Endothelial cell of umbilical vein (primary cell): ENCODE measurements at regions not wholly inside any gene's neighbourhood (a gene's known extent, or its start where the extent isn't known, plus 50 kb on each side); places are given as distances from the start of the nearest gene placed in this dataset.

Source experiments
- BruUV-seq: library from RNA; stranded (reverse); fragments of 400-500 nt; replicated peaks from 2 replicates; lab custom pipeline; 2021; lab: Mats Ljungman, UMichigan
- CTCF ChIA-PET: fragments of 300-600, 350-600 bp; sonication (Branson Sonifier 250); formaldehyde crosslinking; loops from one replicate; lab custom pipeline; 2021; ENCODE audit warnings: antibody characterized with exemption, inconsistent platforms; lab: Charles Lee
- POLR2A ChIA-PET: fragments of 300-600, 350-600 bp; sonication (Branson Sonifier 250); formaldehyde crosslinking; loops from one replicate; lab custom pipeline; 2021; ENCODE audit warnings: antibody characterized with exemption, inconsistent platforms; lab: Charles Lee
- DNase-seq: peaks from one replicate; pipeline ENCODE4 v3.0.0-alpha.2; 2011; ENCODE audit warnings: low read depth, low spot score
- FAIRE-seq: peaks from 2 replicates; lab custom pipeline; 2011; peaks lifted over from hg19 to GRCh38; lab: Jason Lieb, UNC
- H2AFZ ChIP-seq: 2 replicates; pipeline ENCODE4 v1.6.0; 2012; ENCODE audit warnings: low read depth, low read length, control low read depth, inconsistent platforms
- H3K27ac ChIP-seq: 2 replicates; pipeline ENCODE4 v1.5.1; 2011; ENCODE audit warnings: low read depth, mild to moderate bottlenecking, control low read depth, low read length, moderate library complexity; ENCODE audit not compliant: insufficient read depth
- H3K27me3 ChIP-seq, 2 experiments: 2 replicates each; pipeline versions ENCODE4 v1.6.0 to v1.6.1; 2011; ENCODE audit warnings: low read length in 2 of 2, mixed read lengths in 1 of 2; ENCODE audit not compliant: control insufficient read depth in 2 of 2, insufficient read depth in 2 of 2
- H3K36me3 ChIP-seq, 2 experiments: 2 replicates in 1 of 2; 3 replicates in 1 of 2; pipeline ENCODE4 v1.5.1; 2011; ENCODE audit warnings: low read length in 2 of 2, mild to moderate bottlenecking in 1 of 2, moderate library complexity in 1 of 2; ENCODE audit not compliant: control insufficient read depth in 2 of 2, insufficient read depth in 2 of 2; ENCODE audit errors: extremely low read depth in 1 of 2
- H3K4me1 ChIP-seq: 3 replicates; pipeline ENCODE4 v1.5.1; 2011; ENCODE audit warnings: mild to moderate bottlenecking, low read length; ENCODE audit not compliant: control insufficient read depth, insufficient read depth; ENCODE audit errors: extremely low read depth
- H3K4me2 ChIP-seq: 2 replicates; pipeline ENCODE4 v1.6.1; 2011; ENCODE audit warnings: low read length, control low read depth, mixed read lengths; ENCODE audit not compliant: insufficient read depth
- H3K4me3 ChIP-seq, 3 experiments: fragments of 200-600 bp in 1 of 3; sonication (generic), shearing (Covaris generic) in 1 of 3; replicated peaks in 1 of 3; 2 replicates each; pipeline ENCODE4 v1.5.1; 2011 to 2016; ENCODE audit warnings: control low read depth in 3 of 3, low read length in 3 of 3, mild to moderate bottlenecking in 2 of 3, inconsistent platforms in 1 of 3, low read depth in 1 of 3, moderate library complexity in 1 of 3; ENCODE audit not compliant: insufficient read depth in 1 of 3
- H3K79me2 ChIP-seq: 2 replicates; pipeline ENCODE4 v1.6.0; 2012; ENCODE audit warnings: low read length, inconsistent platforms; ENCODE audit not compliant: control insufficient read depth, insufficient read depth
- H3K9ac ChIP-seq: replicated peaks from 2 replicates; pipeline ENCODE3; 2011; ENCODE audit warnings: low read length, control low read depth; ENCODE audit not compliant: insufficient read depth; ENCODE audit errors: extremely low read depth
- H3K9me1 ChIP-seq: replicated peaks from 3 replicates; pipeline ENCODE4 v1.6.0; 2011; ENCODE audit warnings: mild to moderate bottlenecking, low read length; ENCODE audit not compliant: control insufficient read depth, insufficient read depth; ENCODE audit errors: extremely low read depth
- H3K9me3 ChIP-seq: replicated peaks from 2 replicates; pipeline ENCODE4 v1.5.1; 2012; ENCODE audit warnings: low read length, inconsistent platforms; ENCODE audit not compliant: control insufficient read depth, insufficient read depth
- H4K20me1 ChIP-seq: replicated peaks from 2 replicates; pipeline ENCODE3; 2011; ENCODE audit warnings: mild to moderate bottlenecking, low read length; ENCODE audit not compliant: control insufficient read depth, insufficient read depth; ENCODE audit errors: extremely low read depth
- CTCF ChIP-seq, 2 donors: IDR thresholded peaks; 1 replicate in 1 of 2; 2 replicates in 1 of 2; pipeline ENCODE4 v1.5.1; 2011; ENCODE audit warnings: low read length in 2 of 2, mild to moderate bottlenecking in 2 of 2, moderate library complexity in 2 of 2, control low read depth in 1 of 2, inconsistent platforms in 1 of 2, low read depth in 1 of 2; ENCODE audit not compliant: insufficient read depth in 1 of 2; ENCODE audit errors: extremely low read depth in 1 of 2
- EZH2 ChIP-seq: IDR thresholded peaks from 2 replicates; pipeline ENCODE4 v1.6.1; 2012; ENCODE audit warnings: borderline replicate concordance, low read depth, mild to moderate bottlenecking, moderate library complexity, low read length, inconsistent platforms; ENCODE audit not compliant: severe bottlenecking
- FOS ChIP-seq: IDR thresholded peaks from 2 replicates; pipeline ENCODE4 v1.6.1; 2011; ENCODE audit warnings: mild to moderate bottlenecking, low read length, moderate library complexity, borderline replicate concordance; ENCODE audit not compliant: insufficient read depth
- GATA2 ChIP-seq: IDR thresholded peaks from 2 replicates; pipeline ENCODE4 v1.7.0; 2011; ENCODE audit warnings: low read depth, mild to moderate bottlenecking, moderate library complexity, mixed read lengths, low read length; ENCODE audit not compliant: insufficient read length, insufficient read depth
- JUN ChIP-seq: IDR thresholded peaks from 2 replicates; pipeline ENCODE4 v1.6.1; 2011; ENCODE audit warnings: borderline replicate concordance, low read depth; ENCODE audit not compliant: insufficient read length, insufficient read depth
- MAX ChIP-seq: IDR thresholded peaks from 2 replicates; pipeline ENCODE4 v1.6.1; 2011; ENCODE audit not compliant: insufficient read depth, insufficient read length
- MYC ChIP-seq: IDR thresholded peaks from one replicate; pipeline ENCODE4 v1.6.1; 2011; ENCODE audit warnings: mild to moderate bottlenecking, low read depth, low read length
- POLR2A ChIP-seq: IDR thresholded peaks from 2 replicates; pipeline ENCODE4 v1.6.1; 2012; ENCODE audit warnings: low read depth, mild to moderate bottlenecking, control low read depth, low read length
- POLR2AphosphoS5 ChIP-seq: IDR thresholded peaks from 2 replicates; pipeline ENCODE4 v1.6.1; 2012; ENCODE audit warnings: low read depth, mild to moderate bottlenecking, control low read depth, low read length, moderate library complexity; ENCODE audit not compliant: insufficient read depth
- dilution Hi-C: fragments of 300-500 bp; cut with MboI; formaldehyde crosslinking; loops from one replicate; pipeline ENCODE4 v1.15.0; 2019; ENCODE audit warnings: low sequenced_read_pairs; ENCODE audit not compliant: extremely low pct_ligation_motif_present
- intact Hi-C: fragments of 100-400 bp; cut with micrococcal nuclease; formaldehyde crosslinking; loops from one replicate; pipeline ENCODE4 v1.10.0; 2022

DNA sequence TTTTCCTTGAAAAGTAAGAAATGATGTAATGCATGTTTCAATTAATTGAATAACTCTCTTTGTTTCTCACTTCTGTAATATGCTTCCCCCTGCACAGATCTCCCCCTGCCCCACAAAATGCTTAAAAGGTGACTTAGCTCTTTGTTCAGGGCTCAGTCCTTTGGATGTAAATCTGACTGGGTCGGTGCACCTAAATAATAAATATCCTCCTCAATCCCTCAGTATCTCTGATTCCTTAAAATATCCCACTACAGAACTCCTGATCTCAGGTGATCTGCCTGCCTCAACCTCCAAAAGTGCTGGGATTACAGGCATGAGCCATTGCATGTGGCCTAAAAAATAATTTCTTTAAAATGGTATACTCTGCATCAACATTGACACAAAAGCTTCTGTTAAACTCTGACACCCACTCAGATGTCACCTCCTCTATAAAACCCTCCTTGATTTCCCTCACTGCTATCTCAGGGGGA is 107.0 kb downstream of the ZNF429 start:
- POLR2A ChIA-PET = no interaction called here

DNA sequence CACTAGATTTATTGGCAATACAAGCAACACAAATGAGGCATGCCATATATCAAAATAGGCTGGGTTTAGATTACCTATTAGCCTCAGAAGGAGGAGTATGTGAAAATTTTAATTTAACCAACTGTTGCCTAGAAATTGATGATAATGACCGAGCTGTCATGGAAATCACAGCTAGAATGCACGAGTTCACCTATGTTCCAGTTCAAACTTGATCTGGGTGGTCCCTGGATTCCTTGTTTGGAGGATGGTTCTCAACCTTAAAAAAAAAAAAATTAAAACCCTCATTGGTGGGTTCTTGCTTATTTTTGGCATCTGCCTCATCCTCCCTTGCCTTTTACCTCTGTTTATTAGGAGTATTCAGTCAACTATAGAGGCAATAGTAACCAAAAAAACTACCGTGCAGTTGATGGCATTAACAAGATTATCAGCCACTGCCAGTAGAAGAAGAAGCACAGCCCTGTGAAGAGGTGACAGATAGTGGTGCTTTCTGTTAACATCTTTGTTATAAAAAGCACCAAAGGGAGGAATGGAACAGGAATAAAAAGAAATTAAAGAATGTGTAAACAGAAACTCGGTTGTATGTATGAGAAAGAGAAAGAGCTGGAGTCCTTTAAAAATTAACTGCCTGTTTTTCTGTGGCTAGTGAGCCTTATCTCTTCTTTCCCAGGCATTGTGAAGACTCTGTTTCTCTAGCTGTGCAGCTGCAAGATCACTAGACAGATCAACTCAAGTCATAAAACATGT is 106.4 kb downstream of the ZNF429 start:
- H3K9me3 ChIP-seq = peaks cover 3% of the 10 kb centered on the region
- H3K27ac ChIP-seq = no peak overlapping the region
- no peak overlapping the region for H3K9ac ChIP-seq
- H3K4me2 ChIP-seq = no peak overlapping the region
- dilution Hi-C loops (no loop called here), intact Hi-C loops (no loop called here)
- no peak for FAIRE-seq
- TF ChIP-seq POLR2AphosphoS5 = no peak
- TF ChIP-seq GATA2 = no peak
- TF ChIP-seq MAX = no peak
- TF ChIP-seq FOS = no peak
- TF ChIP-seq JUN = no peak
- no peak for TF ChIP-seq POLR2A
- TF ChIP-seq MYC = no peak
- TF ChIP-seq CTCF (IDR thresholded peaks at IDR 0.05; ENCODE audit: extremely low read depth in 1 of 2, insufficient read depth in 1 of 2, low read depth in 1 of 2, low read length in 2 of 2) = no peak
- no peak for TF ChIP-seq EZH2
- H3K4me1 ChIP-seq = no peaks in the 10 kb centered on the region
- no peak overlapping the region for H2AFZ ChIP-seq
- no peak for DNase-seq
- no peaks in the 10 kb centered on the region for H4K20me1 ChIP-seq
- H3K36me3 ChIP-seq = no peaks in the 10 kb centered on the region
- H3K4me3 ChIP-seq = no peak overlapping the region
- H3K27me3 ChIP-seq = no peaks in the 10 kb centered on the region
- no peaks in the 10 kb centered on the region for H3K79me2 ChIP-seq
- ChIA-PET CTCF (no interaction called here), POLR2A (no interaction called here)
- no TSS peak for BruUV-seq
- H3K9me1 ChIP-seq = no peaks in the 10 kb centered on the region

More for the DNA sequence above, 107.0 kb downstream of the ZNF429 start:
- BruUV-seq = no TSS peak
- H3K4me3 ChIP-seq = no peak overlapping the region
- H2AFZ ChIP-seq = no peak overlapping the region
- H3K79me2 ChIP-seq = no peaks in the 10 kb centered on the region
- no peaks in the 10 kb centered on the region for H3K27me3 ChIP-seq
- dilution Hi-C loops (no loop called here), intact Hi-C loops (no loop called here)
- no peaks in the 10 kb centered on the region for H3K36me3 ChIP-seq
- H3K9me3 ChIP-seq = peaks cover 3% of the 10 kb centered on the region
- no peaks in the 10 kb centered on the region for H3K9me1 ChIP-seq
- no peaks in the 10 kb centered on the region for H3K4me1 ChIP-seq
- H3K27ac ChIP-seq = no peak overlapping the region
- H3K9ac ChIP-seq = no peak overlapping the region
- TF ChIP-seq MAX (no peak), GATA2 (no peak), EZH2 (no peak), POLR2A (no peak)
- CTCF ChIA-PET = no interaction called here
- H3K4me2 ChIP-seq = no peak overlapping the region
- FAIRE-seq (no peak), DNase-seq (no peak)
- no peaks in the 10 kb centered on the region for H4K20me1 ChIP-seq
